ENCODE measurements at regions not wholly inside any gene's neighbourhood (a gene's known extent, or its start where the extent isn't known, plus 50 kb on each side); places are given as distances from the start of the nearest gene placed in this dataset.
"Not testable (repeated sequence)": the region's sequence is repeated elsewhere in the genome, so short reads cannot be mapped to it uniquely, and the experiment has no call there.

GRCh38 chr6:81326881-81327561, 425.5 kb downstream of the TENT5A start:
- no peak for DNase-seq

DNA sequence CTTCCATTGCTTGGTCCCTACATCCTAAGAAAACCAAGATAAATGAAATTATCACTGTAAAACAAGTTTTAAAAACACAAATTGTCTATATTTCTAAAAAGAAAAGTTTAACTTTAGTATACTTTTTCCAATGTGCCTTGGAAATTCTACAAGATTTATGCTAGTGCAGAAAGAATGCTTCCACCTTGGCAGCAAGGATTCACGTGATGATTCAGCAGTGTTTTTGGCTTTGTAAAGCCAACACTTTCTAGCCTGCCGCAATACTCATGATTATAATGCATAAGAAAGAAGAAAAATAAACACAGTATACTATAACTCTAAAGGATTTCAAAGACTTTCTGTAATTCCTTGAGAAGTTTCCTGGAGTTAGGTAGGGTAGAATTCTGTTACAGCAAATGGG, 442.7 kb downstream of the TENT5A start:
- DNase-seq = no peak

DNA sequence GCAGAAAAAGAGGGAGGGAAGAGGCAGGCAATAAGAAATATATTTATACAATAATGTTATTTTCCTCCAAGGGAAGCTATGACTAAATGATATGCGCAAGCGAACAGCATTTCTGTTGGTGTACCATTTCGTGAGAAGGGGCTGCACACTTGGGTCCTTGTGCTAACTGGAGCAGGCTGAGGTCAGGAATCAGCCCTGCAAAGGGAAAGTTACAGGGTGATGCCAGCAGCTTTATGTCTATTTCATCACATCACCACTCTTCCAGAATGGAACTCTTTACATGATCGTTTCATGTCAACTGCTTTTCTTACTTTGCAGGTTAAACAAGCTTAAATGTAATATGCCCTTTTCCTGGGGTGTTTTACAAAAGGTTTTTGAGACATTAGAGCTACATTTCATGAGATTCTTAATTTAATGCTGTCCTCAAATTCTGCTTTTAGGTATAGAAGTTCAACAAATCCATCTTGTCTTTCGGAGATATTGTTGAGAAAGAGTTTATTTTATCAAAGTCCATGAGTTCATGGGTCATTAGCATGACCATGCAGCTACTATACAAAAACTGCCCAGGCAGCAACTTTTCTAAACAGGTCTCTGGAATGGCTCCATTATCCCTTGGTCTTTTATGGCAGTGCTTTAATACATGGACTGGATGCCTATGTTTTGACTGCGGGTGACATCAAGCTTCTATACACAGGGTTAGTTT, 443.8 kb downstream of the TENT5A start:
- DNase-seq = no peak

DNA sequence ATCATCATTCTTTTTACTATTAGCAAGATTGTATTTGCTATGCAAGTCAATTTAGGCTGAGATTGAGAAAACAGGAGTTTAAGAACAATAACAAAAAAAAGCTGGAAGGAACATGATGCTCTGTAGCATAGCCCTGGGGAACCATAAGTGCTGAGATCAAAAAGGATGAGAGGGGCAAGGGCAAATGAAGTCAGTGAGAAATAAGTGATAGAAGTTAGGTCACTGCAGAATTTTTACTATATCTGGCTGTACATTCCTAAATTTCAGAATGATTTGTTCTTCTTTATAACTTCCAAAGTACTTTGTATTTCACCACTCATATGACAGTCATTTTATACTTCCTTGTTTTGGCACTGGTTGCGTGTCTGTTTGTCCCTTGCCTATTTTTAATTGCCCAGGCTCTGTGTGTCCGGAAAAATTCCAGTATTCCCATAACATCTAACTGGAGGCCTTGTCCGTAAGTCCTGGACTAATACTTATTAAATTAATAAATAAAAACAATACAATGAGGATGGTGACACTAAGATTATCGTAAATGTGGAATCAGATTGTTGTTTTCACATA, 444.7 kb downstream of the TENT5A start:
- DNase-seq = no peak

DNA sequence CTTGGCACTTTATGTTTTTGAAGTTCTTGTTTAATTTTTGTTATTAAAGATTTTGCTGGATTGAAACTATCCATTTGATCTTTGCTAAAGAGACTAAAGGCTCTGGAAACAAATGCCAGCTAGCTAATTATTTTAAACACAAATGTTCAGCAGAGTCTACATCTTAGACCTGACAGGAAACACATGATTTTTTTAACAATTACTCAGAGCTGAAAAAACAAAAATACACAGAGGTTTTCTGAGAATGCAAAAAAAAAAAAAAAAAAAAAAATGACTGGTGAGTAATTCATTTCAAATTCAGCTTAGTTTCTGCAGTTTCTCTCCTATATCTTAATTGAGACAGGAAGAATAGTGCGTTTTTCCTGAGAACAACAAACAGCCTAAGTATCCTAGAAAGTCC, 448.0 kb downstream of the TENT5A start:
- DNase-seq = no peak

DNA sequence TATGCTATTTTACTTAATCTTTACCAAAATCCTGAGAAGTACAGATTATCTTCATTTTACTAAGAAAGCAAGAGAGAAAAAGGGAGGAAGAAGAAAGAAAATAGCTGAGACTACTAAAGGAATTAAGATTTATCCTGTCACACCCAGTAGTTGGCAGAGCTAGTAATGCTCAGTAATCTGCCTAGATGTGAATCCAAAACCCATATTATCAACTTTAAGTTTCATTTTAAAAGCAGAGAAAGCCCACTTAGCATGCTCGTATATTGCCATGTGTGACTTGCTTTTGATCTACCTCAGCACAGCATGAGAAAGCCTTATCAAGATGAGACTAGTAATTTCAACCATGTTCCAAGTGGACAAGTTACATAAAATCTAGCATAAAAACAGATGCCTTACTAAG, 451.5 kb downstream of the TENT5A start:
- DNase-seq = no peak

- no peak for DNase-seq
Measured at GRCh38 chr6:81298751-81299150, 453.7 kb downstream of the TENT5A start.

- no peak for DNase-seq
Measured at GRCh38 chr6:81295310-81295709, 457.2 kb downstream of the TENT5A start.

- DNase-seq = no peak
Measured at GRCh38 chr6:81293896-81294295, 458.6 kb downstream of the TENT5A start.

DNA sequence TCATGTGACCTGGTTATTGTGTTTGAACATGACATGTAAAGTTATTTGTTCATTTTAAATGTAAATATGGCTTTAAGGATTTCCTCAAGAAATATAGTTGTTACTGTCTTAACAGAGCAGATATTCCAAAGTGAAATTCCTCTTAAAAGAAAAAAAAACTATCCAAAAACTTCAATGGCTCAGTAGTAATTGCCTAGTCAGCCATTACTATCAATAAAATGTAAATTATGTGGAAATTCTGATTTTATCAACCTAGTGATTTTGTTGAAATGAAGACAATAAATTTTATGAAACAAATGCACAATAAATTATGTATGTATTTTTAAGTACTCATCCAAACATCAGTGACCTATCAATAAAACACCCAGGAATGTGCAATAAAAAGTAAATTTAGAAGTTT, 463.3 kb downstream of the TENT5A start:
- no peak for DNase-seq

- DNase-seq = no peak
Measured at GRCh38 chr6:81265106-81265505, 487.4 kb downstream of the TENT5A start.

DNA sequence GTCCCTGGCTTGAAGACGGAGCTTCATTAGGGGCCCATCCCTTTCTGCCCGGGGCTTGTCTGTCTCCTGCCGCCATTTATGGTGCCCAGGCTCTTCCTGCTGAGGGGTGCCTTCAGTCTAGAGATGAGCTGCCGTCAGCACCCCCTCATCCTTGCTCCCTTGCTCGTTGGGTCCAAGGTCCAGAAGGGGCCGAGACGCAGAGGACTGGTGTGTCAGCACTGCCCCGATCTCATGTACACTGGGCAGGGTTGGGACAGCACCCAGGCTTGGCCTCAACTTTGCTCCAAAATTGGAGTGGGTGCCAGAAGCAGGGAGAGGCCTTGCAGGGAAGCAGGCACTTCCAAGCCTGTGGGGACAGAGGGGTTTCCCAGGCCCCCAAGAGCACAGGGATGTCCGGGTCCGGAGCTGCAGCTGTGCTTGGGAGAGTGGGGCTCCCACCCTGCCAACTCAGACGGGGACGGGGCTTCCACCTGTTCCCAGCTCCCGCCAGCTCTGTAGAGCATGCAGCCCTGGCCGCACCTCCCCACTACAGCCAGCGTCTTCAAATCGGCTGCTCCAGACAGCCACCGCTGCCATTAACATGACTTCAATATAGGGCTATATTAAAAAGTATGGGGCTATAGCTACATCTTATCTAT, 488.8 kb downstream of the TENT5A start:
- no peak for DNase-seq

GRCh38 chr6:81262656-81263055, 489.8 kb downstream of the TENT5A start:
- no peak for DNase-seq

DNA sequence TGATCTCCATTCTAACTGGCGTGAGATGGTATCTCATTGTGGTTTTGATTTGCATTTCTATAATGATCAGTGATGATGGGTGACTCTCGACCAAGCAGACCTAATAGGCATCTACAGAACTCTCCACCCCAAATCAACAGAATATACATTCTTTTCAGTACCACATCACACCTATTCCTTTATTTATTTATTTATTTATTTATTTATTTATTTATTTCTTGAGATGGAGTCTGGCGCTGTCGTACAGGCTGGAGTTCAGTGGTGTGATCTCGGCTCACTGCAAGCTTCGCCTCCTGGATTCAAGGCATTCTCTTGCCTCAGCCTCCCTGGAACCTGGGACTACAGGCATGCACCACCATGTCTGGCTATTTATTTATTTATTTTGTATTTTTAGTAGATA, 496.3 kb downstream of the TENT5A start:
- not testable (repeated sequence) for DNase-seq

- no peak for DNase-seq
Measured at GRCh38 chr6:81253821-81254220, 498.7 kb downstream of the TENT5A start.

- no peak for DNase-seq
Measured at GRCh38 chr6:81252231-81252630, 500.2 kb downstream of the TENT5A start.

GRCh38 chr6:81246200-81246599, 506.3 kb downstream of the TENT5A start:
- DNase-seq = no peak

DNA sequence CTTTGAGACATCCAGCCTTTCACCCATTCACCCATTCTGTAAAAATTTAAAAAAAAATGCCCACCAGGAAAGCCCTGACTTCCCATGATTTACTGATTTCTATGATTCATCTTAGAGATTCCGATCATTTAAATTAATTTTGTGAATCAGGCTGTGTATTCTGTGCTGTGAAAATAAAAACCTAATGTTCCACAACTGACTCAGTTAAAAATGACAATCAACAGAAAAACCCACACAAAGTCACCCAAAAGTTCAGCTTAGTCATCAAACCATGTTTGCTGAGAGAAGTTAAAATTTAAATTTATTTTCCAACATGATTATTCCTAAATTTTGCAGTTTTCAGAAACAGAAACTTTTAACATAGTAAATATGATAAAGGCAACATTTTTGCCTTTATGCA, 509.9 kb downstream of the TENT5A start:
- DNase-seq = no peak

GRCh38 chr6:81241126-81242041, 511.1 kb downstream of the TENT5A start:
- no peak for DNase-seq

DNA sequence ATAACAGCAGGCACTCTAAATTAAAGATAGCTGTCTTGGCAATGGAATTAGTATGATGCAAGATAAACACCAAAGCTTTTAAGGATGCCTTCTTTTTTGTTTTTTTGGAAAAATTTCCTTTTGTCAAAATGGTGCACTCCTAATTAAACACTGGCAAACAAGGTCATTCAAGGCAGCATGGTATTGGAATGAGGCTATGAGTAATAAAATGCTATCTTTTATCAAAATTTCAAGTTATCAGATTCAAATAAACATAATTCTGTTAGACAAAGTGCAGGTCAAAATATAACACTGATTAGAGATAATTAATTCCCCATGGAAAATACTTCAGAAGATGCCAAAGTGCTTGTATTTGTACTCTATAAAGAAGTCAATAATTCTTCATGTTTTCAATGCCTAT, 514.1 kb downstream of the TENT5A start:
- no peak for DNase-seq

- no peak for DNase-seq
Measured at GRCh38 chr6:81237226-81237625, 515.3 kb downstream of the TENT5A start.

DNA sequence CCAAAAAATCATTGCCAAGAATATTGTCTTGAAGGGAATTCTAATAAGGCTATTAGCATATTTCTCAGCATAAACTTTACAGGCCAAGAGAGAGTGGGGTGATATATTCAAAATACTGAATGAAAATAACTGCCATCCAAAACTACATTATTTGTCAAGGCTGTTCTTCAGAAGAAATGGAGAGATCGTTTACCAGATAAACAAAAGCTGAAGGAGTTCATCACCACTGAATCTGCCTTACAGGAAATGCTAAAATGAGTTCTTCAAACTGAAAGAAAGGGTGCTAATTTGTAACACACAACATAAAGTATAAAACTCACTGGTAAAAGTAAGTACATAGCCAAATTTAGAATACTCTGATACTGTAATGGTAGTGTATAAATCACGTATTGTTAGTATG, 517.0 kb downstream of the TENT5A start:
- no peak for DNase-seq

DNA sequence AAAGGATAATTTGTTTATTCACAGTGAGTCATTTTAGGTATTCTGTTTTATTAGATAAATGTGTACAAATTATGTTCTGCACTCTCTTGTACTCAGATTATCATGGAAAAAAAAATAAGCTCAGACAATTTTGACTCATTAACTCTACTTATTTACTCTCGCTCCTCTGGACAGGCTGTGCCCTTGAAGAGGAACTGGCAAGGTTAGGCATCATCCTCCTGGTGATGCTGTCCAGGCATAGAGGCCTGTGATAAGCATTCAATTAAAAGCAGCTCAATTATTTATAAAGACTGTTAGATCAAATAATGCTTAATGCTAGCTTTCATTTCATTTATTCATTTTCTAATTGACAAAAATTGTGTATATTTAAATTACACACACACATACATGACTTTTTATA, 518.5 kb downstream of the TENT5A start:
- no peak for DNase-seq

Data from CD4-positive, alpha-beta T cell treated with Interleukin-1 beta for 1 hour (primary cell).